ENCODE measurements at regions not wholly inside any gene's neighbourhood (a gene's known extent, or its start where the extent isn't known, plus 50 kb on each side); places are given as distances from the start of the nearest gene placed in this dataset.

- CTCF ChIA-PET = interaction anchor here (0.6 to 1.3 kb wide), 5 partner anchors 8 to 724 kb away, joined by 3 to 6 read pairs (median 3); no protein-coding TSS in a partner anchor
- Histone ChIP-seq H3K27ac (ENCODE audit: extremely low read depth, low read depth, low read length) (no peak overlapping the region), H3K9me3 (ENCODE audit: control insufficient read depth, insufficient read depth, low read depth, low read length) (no peaks in the 10 kb centered on the region), H3K4me1 (ENCODE audit: control insufficient read depth, insufficient read depth, low read length) (no peaks in the 10 kb centered on the region), H3K4me3 (ENCODE audit: low read depth, low read length) (no peak overlapping the region), H3K36me3 (ENCODE audit: control insufficient read depth in 2 of 2, insufficient read depth in 1 of 2, low read length in 2 of 2) (no peaks in the 10 kb centered on the region)
- no peak for TF ChIP-seq ZNF639 (tag by site-specific recombination; IDR thresholded peaks at IDR 0.05)
- no peak for TF ChIP-seq ZNF560 (tag by site-specific recombination; IDR thresholded peaks at IDR 0.05; ENCODE audit: borderline replicate concordance)
- no peak for TF ChIP-seq ZFP69B (tag by site-specific recombination; IDR thresholded peaks at IDR 0.05)
- no peak for TF ChIP-seq KLF16 (tag by site-specific recombination; IDR thresholded peaks at IDR 0.05)
- no peak for TF ChIP-seq ZNF791 (tag by site-specific recombination; IDR thresholded peaks at IDR 0.05)
- TF ChIP-seq SP2 (tag by site-specific recombination; IDR thresholded peaks at IDR 0.05) = no peak
- POLR2A ChIA-PET = no interaction called here
These were observed 83.4 kb downstream of the ELOVL4 start for GRCh38 chr6:79864001-79864400.

- no peaks in the 10 kb centered on the region for H3K36me3 ChIP-seq (ENCODE audit: control insufficient read depth in 2 of 2, insufficient read depth in 1 of 2, low read length in 2 of 2)
These were observed 83.8 kb downstream of the ELOVL4 start for GRCh38 chr6:79863566-79863965.

GRCh38 chr6:79862711-79863110 lies 84.6 kb downstream of the ELOVL4 start:
- Histone ChIP-seq H3K4me1 (ENCODE audit: control insufficient read depth, insufficient read depth, low read length) (no peaks in the 10 kb centered on the region), H3K27ac (ENCODE audit: extremely low read depth, low read depth, low read length) (no peak overlapping the region), H3K4me3 (ENCODE audit: low read depth, low read length) (no peak overlapping the region), H3K36me3 (ENCODE audit: control insufficient read depth in 2 of 2, insufficient read depth in 1 of 2, low read length in 2 of 2) (no peaks in the 10 kb centered on the region), H3K9me3 (ENCODE audit: control insufficient read depth, insufficient read depth, low read depth, low read length) (no peaks in the 10 kb centered on the region)
- CTCF ChIA-PET = interaction anchor here (0.7 to 1.6 kb wide), 4 partner anchors 10 to 651 kb away, joined by 3 to 4 read pairs (median 3); no protein-coding TSS in a partner anchor
- POLR2A ChIA-PET = no interaction called here
- TF ChIP-seq RBAK (tag by site-specific recombination; IDR thresholded peaks at IDR 0.05) (no peak), PRDM1 (tag by site-specific recombination; IDR thresholded peaks at IDR 0.05) (no peak), ZNF221 (tag by site-specific recombination; IDR thresholded peaks at IDR 0.05; ENCODE audit: borderline replicate concordance) (no peak), ZNF692 (tag by site-specific recombination; IDR thresholded peaks at IDR 0.05) (no peak), SETDB1 (IDR thresholded peaks at IDR 0.05; ENCODE audit: insufficient read length, low read length) (no peak), EGR2 (tag by site-specific recombination; IDR thresholded peaks at IDR 0.05; ENCODE audit: low read depth) (no peak), ZNF155 (tag by site-specific recombination; IDR thresholded peaks at IDR 0.05) (no peak), MEIS1 (CRISPR knock-in tag; IDR thresholded peaks at IDR 0.05; ENCODE audit: borderline replicate concordance) (no peak), HIC1 (tag by site-specific recombination; IDR thresholded peaks at IDR 0.05) (no peak), ZNF600 (tag by site-specific recombination; IDR thresholded peaks at IDR 0.05) (no peak), BCL11A (tag by site-specific recombination; IDR thresholded peaks at IDR 0.05; ENCODE audit: low read depth) (no peak), ZNF548 (tag by site-specific recombination; IDR thresholded peaks at IDR 0.05) (no peak), ZNF404 (tag by site-specific recombination; IDR thresholded peaks at IDR 0.05) (no peak), ZNF544 (tag by site-specific recombination; IDR thresholded peaks at IDR 0.05) (no peak), ZSCAN23 (tag by site-specific recombination; IDR thresholded peaks at IDR 0.05) (no peak), ZNF302 (tag by site-specific recombination; IDR thresholded peaks at IDR 0.05; ENCODE audit: low read depth) (no peak), ZNF830 (tag by site-specific recombination; IDR thresholded peaks at IDR 0.05; ENCODE audit: low read depth) (no peak), PRDM4 (tag by site-specific recombination; IDR thresholded peaks at IDR 0.05) (no peak)

More at GRCh38 chr6:79863566-79863965, 83.8 kb downstream of the ELOVL4 start:
- TF ChIP-seq ZXDB (tag by site-specific recombination; IDR thresholded peaks at IDR 0.05) = no peak
- no peak for TF ChIP-seq ZNF600 (tag by site-specific recombination; IDR thresholded peaks at IDR 0.05)
- no peak for TF ChIP-seq ZNF169 (tag by site-specific recombination; IDR thresholded peaks at IDR 0.05)
- no peak for TF ChIP-seq FEZF1 (tag by site-specific recombination; IDR thresholded peaks at IDR 0.05)
- H3K4me1 ChIP-seq (ENCODE audit: control insufficient read depth, insufficient read depth, low read length) = no peaks in the 10 kb centered on the region
- H3K4me3 ChIP-seq (ENCODE audit: low read depth, low read length) = no peak overlapping the region
- no peak overlapping the region for H3K27ac ChIP-seq (ENCODE audit: extremely low read depth, low read depth, low read length)
- CTCF ChIA-PET = interaction anchor here (0.6 to 1.3 kb wide), 6 partner anchors 9 to 723 kb away, joined by 3 to 6 read pairs (median 3); no protein-coding TSS in a partner anchor
- no peaks in the 10 kb centered on the region for H3K9me3 ChIP-seq (ENCODE audit: control insufficient read depth, insufficient read depth, low read depth, low read length)
- POLR2A ChIA-PET = no interaction called here
